AG09309 (cell line): ENCODE measurements at regions not wholly inside any gene's neighbourhood (a gene's known extent, or its start where the extent isn't known, plus 50 kb on each side); places are given as distances from the start of the nearest gene placed in this dataset.
"Not testable (repeated sequence)": the region's sequence is repeated elsewhere in the genome, so short reads cannot be mapped to it uniquely, and the experiment has no call there.

ENCODE experiments used
- DNase-seq: peaks from one replicate; pipeline ENCODE4 v3.0.0-alpha.2; 2010; ENCODE audit warnings: low read depth
- H3K4me3 ChIP-seq: 2 replicates; pipeline ENCODE4 v1.5.1; 2011; ENCODE audit warnings: mild to moderate bottlenecking, low read depth, low read length, moderate library complexity; ENCODE audit not compliant: control insufficient read depth
- CTCF ChIP-seq: IDR thresholded peaks from 2 replicates; pipeline ENCODE4 v1.5.1; 2011; ENCODE audit warnings: mild to moderate bottlenecking, low read depth, low read length, inconsistent platforms; ENCODE audit not compliant: insufficient read depth, control insufficient read depth; ENCODE audit errors: missing control alignments

- DNase-seq, result no peak
- no peak overlapping the region for H3K4me3 ChIP-seq
These were observed 68.2 kb upstream of the SMIM15 start for GRCh38 chr5:61230492-61230891.

GRCh38 chr5:61231813-61232212, 69.5 kb upstream of the SMIM15 start:
- no peak for TF ChIP-seq CTCF
- H3K4me3 ChIP-seq, result no peak overlapping the region
- DNase-seq, result no peak

More at GRCh38 chr5:61230492-61230891, 68.2 kb upstream of the SMIM15 start:
- no peak for TF ChIP-seq CTCF

- TF ChIP-seq CTCF, result no peak
- DNase-seq, result no peak
- H3K4me3 ChIP-seq, result no peak overlapping the region
These were observed 70.3 kb upstream of the SMIM15 start for GRCh38 chr5:61232490-61233050.

GRCh38 chr5:61234019-61234418, 71.8 kb upstream of the SMIM15 start:
- no peak overlapping the region for H3K4me3 ChIP-seq
- no peak for DNase-seq
- no peak for TF ChIP-seq CTCF

GRCh38 chr5:61236715-61237114, 74.4 kb upstream of the SMIM15 start:
- DNase-seq, H3K4me3 ChIP-seq: not testable (repeated sequence)

GRCh38 chr5:61245486-61245885, 83.2 kb upstream of the SMIM15 start:
- H3K4me3 ChIP-seq, result no peak overlapping the region
- TF ChIP-seq CTCF, result no peak
- DNase-seq, result no peak

- no peak overlapping the region for H3K4me3 ChIP-seq
- DNase-seq, result no peak
- TF ChIP-seq CTCF, result no peak
These were observed 83.7 kb upstream of the SMIM15 start for GRCh38 chr5:61245936-61246335.
